ENCODE measurements at regions not wholly inside any gene's neighbourhood (a gene's known extent, or its start where the extent isn't known, plus 50 kb on each side); places are given as distances from the start of the nearest gene placed in this dataset.

GRCh38 chr1:5758000-5758858 is 234.0 kb downstream of the NPHP4 start:
- H3K36me3 Mint-ChIP-seq (ENCODE audit: insufficient read depth, unreplicated experiment), result no peaks in the 10 kb centered on the region
- H3K36me3 ChIP-seq (ENCODE audit: control insufficient read depth, insufficient read depth, low read length), result no peaks in the 10 kb centered on the region
- peaks cover 12% of the 10 kb centered on the region for H3K27me3 Mint-ChIP-seq (ENCODE audit: insufficient read depth, unreplicated experiment)
- no peak overlapping the region for H3K4me3 Mint-ChIP-seq (ENCODE audit: unreplicated experiment)
- CTCF ChIA-PET, result no interaction called here
- no peaks in the 10 kb centered on the region for H3K4me1 Mint-ChIP-seq (ENCODE audit: low read depth, unreplicated experiment)
- POLR2A ChIA-PET, result no interaction called here
- TF ChIP-seq CTCF (IDR thresholded peaks at IDR 0.05; ENCODE audit: insufficient read depth in 1 of 2, low read depth in 1 of 2, low read length in 1 of 2, severe bottlenecking in 1 of 2, unreplicated experiment in 1 of 2), result no peak
- intact Hi-C loops (cut with micrococcal nuclease; ENCODE audit: unreplicated experiment), result no loop called here
- no peaks in the 10 kb centered on the region for H3K27me3 ChIP-seq (replicated peaks; ENCODE audit: control insufficient read depth, insufficient read depth, low read length)
- H3K27ac Mint-ChIP-seq (ENCODE audit: unreplicated experiment), result no peak overlapping the region
- H3K4me1 ChIP-seq, result no peaks in the 10 kb centered on the region
- peaks cover 10% of the 10 kb centered on the region for H3K9me3 Mint-ChIP-seq (ENCODE audit: unreplicated experiment)
- no TSS peak for BruUV-seq (replicated peaks)
- no peak for DNase-seq
- H3K9me3 ChIP-seq, result no peaks in the 10 kb centered on the region; the same call in 1 of the 2 replicates
- no peak overlapping the region for H3K4me3 ChIP-seq (ENCODE audit: low read depth, low read length)

- POLR2A ChIA-PET, result no interaction called here
- Histone ChIP-seq H3K9me3 (no peaks in the 10 kb centered on the region), H3K4me1 (no peaks in the 10 kb centered on the region), H3K36me3 (ENCODE audit: control insufficient read depth, insufficient read depth, low read length) (no peaks in the 10 kb centered on the region), H3K27me3 (replicated peaks; ENCODE audit: control insufficient read depth, insufficient read depth, low read length) (no peaks in the 10 kb centered on the region), H3K4me3 (ENCODE audit: low read depth, low read length) (no peak overlapping the region)
- no peak overlapping the region for H3K4me3 Mint-ChIP-seq (ENCODE audit: unreplicated experiment)
- no peaks in the 10 kb centered on the region for H3K36me3 Mint-ChIP-seq (ENCODE audit: insufficient read depth, unreplicated experiment)
- CTCF ChIA-PET, result interaction anchor here (0.6 kb wide), 1 partner anchor 969 kb away, joined by 3 read pairs; no protein-coding TSS in a partner anchor
- peaks cover 10% of the 10 kb centered on the region for H3K9me3 Mint-ChIP-seq (ENCODE audit: unreplicated experiment)
- no TSS peak for BruUV-seq (replicated peaks)
- intact Hi-C loops (cut with micrococcal nuclease; ENCODE audit: unreplicated experiment), result no loop called here
- no peaks in the 10 kb centered on the region for H3K4me1 Mint-ChIP-seq (ENCODE audit: low read depth, unreplicated experiment)
- peaks cover 12% of the 10 kb centered on the region for H3K27me3 Mint-ChIP-seq (ENCODE audit: insufficient read depth, unreplicated experiment)
- no peak overlapping the region for H3K27ac Mint-ChIP-seq (ENCODE audit: unreplicated experiment)
- no peak for DNase-seq
- no peak for TF ChIP-seq CTCF (IDR thresholded peaks at IDR 0.05; ENCODE audit: insufficient read depth in 1 of 2, low read depth in 1 of 2, low read length in 1 of 2, severe bottlenecking in 1 of 2, unreplicated experiment in 1 of 2)
These were observed 234.9 kb downstream of the NPHP4 start for GRCh38 chr1:5757187-5757805.

GRCh38 chr1:5756434-5757186 is 235.6 kb downstream of the NPHP4 start:
- CTCF ChIA-PET, result interaction anchor here (0.6 kb wide), 1 partner anchor 970 kb away, joined by 3 read pairs; no protein-coding TSS in a partner anchor
- Mint-ChIP-seq H3K4me3 (ENCODE audit: unreplicated experiment) (no peak overlapping the region), H3K4me1 (ENCODE audit: low read depth, unreplicated experiment) (no peaks in the 10 kb centered on the region), H3K36me3 (ENCODE audit: insufficient read depth, unreplicated experiment) (no peaks in the 10 kb centered on the region), H3K9me3 (ENCODE audit: unreplicated experiment) (peaks cover 10% of the 10 kb centered on the region), H3K27me3 (ENCODE audit: insufficient read depth, unreplicated experiment) (peaks cover 12% of the 10 kb centered on the region), H3K27ac (ENCODE audit: unreplicated experiment) (no peak overlapping the region)
- Histone ChIP-seq H3K36me3 (ENCODE audit: control insufficient read depth, insufficient read depth, low read length) (no peaks in the 10 kb centered on the region), H3K4me3 (ENCODE audit: low read depth, low read length) (no peak overlapping the region), H3K9me3 (no peaks in the 10 kb centered on the region), H3K4me1 (no peaks in the 10 kb centered on the region), H3K27me3 (replicated peaks; ENCODE audit: control insufficient read depth, insufficient read depth, low read length) (no peaks in the 10 kb centered on the region)
- no peak for DNase-seq
- no TSS peak for BruUV-seq (replicated peaks)
- POLR2A ChIA-PET, result no interaction called here
- no peak for TF ChIP-seq CTCF (IDR thresholded peaks at IDR 0.05; ENCODE audit: insufficient read depth in 1 of 2, low read depth in 1 of 2, low read length in 1 of 2, severe bottlenecking in 1 of 2, unreplicated experiment in 1 of 2)
- intact Hi-C loops (cut with micrococcal nuclease; ENCODE audit: unreplicated experiment), result no loop called here

Data from Caco-2 (cell line).